HUES6 (cell line): ENCODE measurements at regions not wholly inside any gene's neighbourhood (a gene's known extent, or its start where the extent isn't known, plus 50 kb on each side); places are given as distances from the start of the nearest gene placed in this dataset.
"Not testable (repeated sequence)": the region's sequence is repeated elsewhere in the genome, so short reads cannot be mapped to it uniquely, and the experiment has no call there.

ENCODE experiments used
- H3K27ac ChIP-seq: 2 replicates; pipeline ENCODE4 v1.7.0; 2013; ENCODE audit warnings: low read depth, mild to moderate bottlenecking, low read length, inconsistent platforms
- H3K27me3 ChIP-seq: 2 replicates; pipeline ENCODE4 v1.6.1; 2013; ENCODE audit warnings: low read length; ENCODE audit not compliant: control insufficient read depth, insufficient read depth
- H3K36me3 ChIP-seq: 2 replicates; pipeline ENCODE4 v1.6.1; 2013; ENCODE audit warnings: low read length; ENCODE audit not compliant: control insufficient read depth, insufficient read depth
- H3K4me1 ChIP-seq: 2 replicates; pipeline ENCODE4 v1.6.1; 2013; ENCODE audit warnings: low read length; ENCODE audit not compliant: control insufficient read depth, insufficient read depth
- H3K4me3 ChIP-seq: 2 replicates; pipeline ENCODE4 v1.5.1; 2013; ENCODE audit warnings: low read depth, low read length
- H3K9ac ChIP-seq: one replicate; pipeline ENCODE4 v1.6.1; 2013; ENCODE audit warnings: mild to moderate bottlenecking, low read length
- H3K9me3 ChIP-seq: 2 replicates; pipeline ENCODE4 v1.6.1; 2013; ENCODE audit warnings: low read depth, low read length; ENCODE audit not compliant: control insufficient read depth, insufficient read depth

- H3K27me3 ChIP-seq: no peaks in the 10 kb centered on the region
- no peak overlapping the region for H3K4me3 ChIP-seq
- H3K4me1 ChIP-seq: no peaks in the 10 kb centered on the region
- H3K36me3 ChIP-seq: no peaks in the 10 kb centered on the region
- no peak overlapping the region for H3K9ac ChIP-seq
- no peak overlapping the region for H3K27ac ChIP-seq
- no peaks in the 10 kb centered on the region for H3K9me3 ChIP-seq
Measured at GRCh38 chr7:130789436-130789835, 55.4 kb upstream of the KLF14 start.

- Histone ChIP-seq H3K4me3 (no peak overlapping the region), H3K9me3 (no peaks in the 10 kb centered on the region), H3K36me3 (no peaks in the 10 kb centered on the region), H3K27ac (no peak overlapping the region), H3K9ac (no peak overlapping the region), H3K4me1 (peaks cover 5% of the 10 kb centered on the region; the same call in 1 of the 2 replicates), H3K27me3 (no peaks in the 10 kb centered on the region)
Measured at GRCh38 chr7:130791746-130792145, 57.7 kb upstream of the KLF14 start.

GRCh38 chr7:130793855-130794618 lies 60.0 kb upstream of the KLF14 start:
- Histone ChIP-seq H3K27me3 (no peaks in the 10 kb centered on the region), H3K4me3 (no peak overlapping the region), H3K9me3 (no peaks in the 10 kb centered on the region), H3K4me1 (peaks cover 5% of the 10 kb centered on the region; the same call in 1 of the 2 replicates), H3K9ac (no peak overlapping the region), H3K27ac (no peak overlapping the region), H3K36me3 (no peaks in the 10 kb centered on the region)

DNA sequence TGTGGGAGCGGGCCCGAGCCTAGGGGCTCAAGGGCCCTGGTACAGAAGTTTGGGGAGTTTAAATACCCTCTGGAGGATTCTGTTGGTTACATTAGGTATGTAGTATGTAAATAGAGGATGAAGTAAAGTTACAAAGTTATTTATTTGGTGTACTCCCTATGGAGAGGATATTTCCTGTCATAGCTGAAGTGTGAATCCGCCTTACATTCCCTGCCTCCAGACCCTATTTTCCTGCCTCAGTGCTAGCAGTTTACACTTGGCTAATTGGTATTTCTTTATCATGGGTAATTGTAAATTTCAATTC lies 60.6 kb upstream of the KLF14 start:
- H3K36me3 ChIP-seq: no peaks in the 10 kb centered on the region
- H3K27ac ChIP-seq: no peak overlapping the region

DNA sequence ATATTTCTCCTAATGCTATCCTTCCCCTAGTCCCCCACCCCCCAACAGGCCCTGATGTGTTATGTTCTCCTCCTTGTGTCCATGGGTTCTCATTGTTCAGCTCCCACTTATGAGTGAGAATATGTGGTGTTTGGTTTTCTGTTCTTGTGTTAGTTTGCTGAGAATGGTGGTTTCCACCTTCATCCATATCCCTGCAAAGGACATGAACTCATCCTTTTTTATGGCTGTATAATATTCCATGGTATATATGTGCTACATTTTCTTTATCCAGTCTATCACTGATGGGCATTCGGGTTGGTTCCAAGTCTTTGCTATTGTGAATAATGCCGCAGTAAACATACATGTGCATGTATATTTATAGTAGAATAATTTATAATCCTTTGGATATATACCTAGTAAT lies 62.4 kb upstream of the KLF14 start:
- not testable (repeated sequence) for H3K9ac ChIP-seq, H3K36me3 ChIP-seq, H3K4me3 ChIP-seq, H3K27ac ChIP-seq, H3K9me3 ChIP-seq, H3K27me3 ChIP-seq, H3K4me1 ChIP-seq

More for the DNA sequence above, 60.6 kb upstream of the KLF14 start:
- Histone ChIP-seq H3K9ac (no peak overlapping the region), H3K4me3 (no peak overlapping the region), H3K9me3 (no peaks in the 10 kb centered on the region), H3K4me1 (peaks cover 5% of the 10 kb centered on the region; the same call in 1 of the 2 replicates), H3K27me3 (no peaks in the 10 kb centered on the region)

DNA sequence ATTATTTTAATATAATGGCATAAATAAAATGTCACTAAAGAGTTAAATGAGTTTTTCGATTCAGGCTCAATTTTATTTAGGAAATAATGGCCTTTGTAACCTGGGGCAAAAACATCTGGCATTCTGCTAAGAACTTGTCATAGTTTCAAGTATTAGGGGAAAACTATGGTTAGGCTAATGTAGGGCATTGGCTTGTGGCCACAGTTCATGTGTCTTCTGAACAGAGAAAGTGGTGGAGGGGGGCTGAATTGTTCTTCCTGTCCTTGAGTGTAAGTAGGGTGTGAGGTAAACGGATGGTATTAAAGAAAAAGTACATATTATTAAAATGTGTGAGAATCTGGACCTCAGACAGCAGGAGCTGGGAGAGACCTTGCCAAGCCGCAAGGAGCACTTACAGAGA lies 69.1 kb upstream of the KLF14 start:
- Histone ChIP-seq H3K36me3 (no peaks in the 10 kb centered on the region), H3K9ac (no peak overlapping the region), H3K4me1 (no peaks in the 10 kb centered on the region), H3K27me3 (no peaks in the 10 kb centered on the region), H3K4me3 (no peak overlapping the region), H3K9me3 (no peaks in the 10 kb centered on the region), H3K27ac (no peak overlapping the region)

DNA sequence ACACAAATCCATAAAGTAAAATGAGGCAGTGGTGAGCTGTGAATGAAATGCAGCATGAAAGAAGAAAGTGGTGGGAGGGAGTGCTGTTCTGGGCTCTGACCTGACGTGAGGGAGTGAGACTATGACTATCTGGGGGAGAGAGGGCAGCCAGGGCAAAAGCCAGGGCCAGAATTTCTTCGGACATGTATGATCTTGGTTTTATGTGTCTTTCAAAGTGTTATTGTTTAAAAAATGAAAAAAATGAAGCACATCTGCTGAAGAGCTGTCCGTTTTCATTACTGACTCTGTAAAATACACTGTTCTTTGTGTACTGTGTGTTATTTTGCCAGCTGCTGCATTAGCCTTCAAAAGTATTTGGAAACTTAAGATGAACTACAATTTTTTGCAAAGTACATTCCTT lies 70.2 kb upstream of the KLF14 start:
- Histone ChIP-seq H3K27me3 (no peaks in the 10 kb centered on the region), H3K27ac (no peak overlapping the region), H3K9ac (no peak overlapping the region), H3K4me3 (no peak overlapping the region), H3K9me3 (no peaks in the 10 kb centered on the region), H3K36me3 (no peaks in the 10 kb centered on the region), H3K4me1 (no peaks in the 10 kb centered on the region)

GRCh38 chr7:130812819-130813218 lies 78.8 kb upstream of the KLF14 start:
- H3K36me3 ChIP-seq, H3K27ac ChIP-seq, H3K9ac ChIP-seq, H3K27me3 ChIP-seq, H3K4me1 ChIP-seq, H3K9me3 ChIP-seq, H3K4me3 ChIP-seq: not testable (repeated sequence)

- H3K4me3 ChIP-seq: no peak overlapping the region
- H3K27me3 ChIP-seq: no peaks in the 10 kb centered on the region
- H3K36me3 ChIP-seq: no peaks in the 10 kb centered on the region
- H3K9ac ChIP-seq: no peak overlapping the region
- H3K9me3 ChIP-seq: 0 out of 2 replicates have a peak, but pooled peaks cover 2% of the 10 kb centered on the region
- no peak overlapping the region for H3K27ac ChIP-seq
- H3K4me1 ChIP-seq: no peaks in the 10 kb centered on the region
Measured at GRCh38 chr7:130814778-130815335, 80.8 kb upstream of the KLF14 start.

DNA sequence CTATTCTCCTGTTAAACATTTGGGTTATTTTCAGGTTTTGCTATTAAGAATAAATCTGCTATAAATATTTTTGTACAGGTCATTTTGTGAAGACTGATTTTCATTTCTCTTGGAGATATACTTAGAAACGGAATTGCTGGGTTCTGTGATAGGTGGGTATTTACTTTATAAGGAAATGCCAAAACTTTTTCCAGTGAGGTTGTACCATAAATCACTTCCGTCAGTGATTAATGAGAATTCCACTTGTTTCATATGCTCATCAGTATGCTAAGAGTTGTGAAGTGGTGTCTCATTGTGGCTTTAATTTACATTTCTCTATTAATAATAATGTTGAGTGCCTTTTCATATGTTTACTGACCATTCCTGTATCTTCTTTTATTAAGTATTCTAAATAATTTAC lies 84.0 kb upstream of the KLF14 start:
- Histone ChIP-seq H3K36me3 (no peaks in the 10 kb centered on the region), H3K9me3 (0 out of 2 replicates have a peak, but pooled peaks cover 2% of the 10 kb centered on the region), H3K27ac (no peak overlapping the region), H3K9ac (no peak overlapping the region), H3K4me3 (no peak overlapping the region), H3K4me1 (no peaks in the 10 kb centered on the region), H3K27me3 (no peaks in the 10 kb centered on the region)

- H3K4me3 ChIP-seq: no peak overlapping the region
- H3K27me3 ChIP-seq: no peaks in the 10 kb centered on the region
- no peak overlapping the region for H3K9ac ChIP-seq
- no peak overlapping the region for H3K27ac ChIP-seq
- H3K4me1 ChIP-seq: no peaks in the 10 kb centered on the region
- H3K36me3 ChIP-seq: no peaks in the 10 kb centered on the region
- H3K9me3 ChIP-seq: peaks cover 6% of the 10 kb centered on the region; the same call in 1 of the 2 replicates
Measured at GRCh38 chr7:130821864-130822263, 87.9 kb upstream of the KLF14 start.
